ENCODE measurements at regions not wholly inside any gene's neighbourhood (a gene's known extent, or its start where the extent isn't known, plus 50 kb on each side); places are given as distances from the start of the nearest gene placed in this dataset.

GRCh38 chr3:69591164-69591736 is 148.0 kb upstream of the MITF start:
- TF ChIP-seq POLR2A (IDR thresholded peaks at IDR 0.05; ENCODE audit: low read depth, low read length), result no peak
- TF ChIP-seq TAF1 (IDR thresholded peaks at IDR 0.05; ENCODE audit: borderline replicate concordance, low read depth, low read length), result no peak

All from GM12892 (cell line).